ENCODE measurements at regions not wholly inside any gene's neighbourhood (a gene's known extent, or its start where the extent isn't known, plus 50 kb on each side); places are given as distances from the start of the nearest gene placed in this dataset.

GRCh38 chr15:47378527-47378926 lies 338.8 kb upstream of the SEMA6D start:
- peaks cover 0 to 9% (median 2%) of the 10 kb centered on the region in 6 donors for H3K9me3 Mint-ChIP-seq

GRCh38 chr15:47383102-47383501 lies 334.2 kb upstream of the SEMA6D start:
- no peak for DNase-seq
- peaks cover 0 to 8% (median 5%) of the 10 kb centered on the region in 6 donors for H3K9me3 Mint-ChIP-seq
- H3K36me3 Mint-ChIP-seq, result no peaks in the 10 kb centered on the region
- H3K4me3 Mint-ChIP-seq, result no peak overlapping the region
- no peak overlapping the region for H3K27ac Mint-ChIP-seq
- H3K4me1 Mint-ChIP-seq, result no peaks in the 10 kb centered on the region
- H3K27me3 Mint-ChIP-seq (ENCODE audit: low read depth in 3 of 3), result peaks cover 0 to 5% (median 0%) of the 10 kb centered on the region in 3 donors

More at GRCh38 chr15:47378527-47378926, 338.8 kb upstream of the SEMA6D start:
- no peaks in the 10 kb centered on the region for H3K4me1 Mint-ChIP-seq
- no peak overlapping the region for H3K4me3 Mint-ChIP-seq
- H3K27ac Mint-ChIP-seq, result no peak overlapping the region
- H3K36me3 Mint-ChIP-seq, result no peaks in the 10 kb centered on the region
- DNase-seq, result no peak
- no peaks in the 10 kb centered on the region for H3K27me3 Mint-ChIP-seq (ENCODE audit: low read depth in 3 of 3)

GRCh38 chr15:47383801-47384200 lies 333.5 kb upstream of the SEMA6D start:
- H3K9me3 Mint-ChIP-seq, result peaks cover 0 to 8% (median 5%) of the 10 kb centered on the region in 6 donors
- no peak overlapping the region for H3K4me3 Mint-ChIP-seq
- H3K4me1 Mint-ChIP-seq, result no peaks in the 10 kb centered on the region
- no peaks in the 10 kb centered on the region for H3K36me3 Mint-ChIP-seq
- no peak for DNase-seq
- no peak overlapping the region for H3K27ac Mint-ChIP-seq
- peaks cover 0 to 5% (median 0%) of the 10 kb centered on the region in 3 donors for H3K27me3 Mint-ChIP-seq (ENCODE audit: low read depth in 3 of 3)

GRCh38 chr15:47384341-47384740 lies 333.0 kb upstream of the SEMA6D start:
- H3K27me3 Mint-ChIP-seq (ENCODE audit: low read depth in 3 of 3), result peaks cover 0 to 5% (median 0%) of the 10 kb centered on the region in 3 donors
- peaks cover 0 to 8% (median 1%) of the 10 kb centered on the region in 6 donors for H3K9me3 Mint-ChIP-seq
- no peaks in the 10 kb centered on the region for H3K36me3 Mint-ChIP-seq
- no peak overlapping the region for H3K4me3 Mint-ChIP-seq
- no peak for DNase-seq
- no peaks in the 10 kb centered on the region for H3K4me1 Mint-ChIP-seq
- H3K27ac Mint-ChIP-seq, result no peak overlapping the region

GRCh38 chr15:47384776-47385175 lies 332.5 kb upstream of the SEMA6D start:
- peaks cover 0 to 8% (median 0%) of the 10 kb centered on the region in 6 donors for H3K9me3 Mint-ChIP-seq

GRCh38 chr15:47386459-47386858 lies 330.8 kb upstream of the SEMA6D start:
- no peaks in the 10 kb centered on the region for H3K4me1 Mint-ChIP-seq
- peaks cover 0 to 14% (median 0%) of the 10 kb centered on the region in 6 donors for H3K9me3 Mint-ChIP-seq
- no peaks in the 10 kb centered on the region for H3K36me3 Mint-ChIP-seq
- H3K4me3 Mint-ChIP-seq, result no peak overlapping the region
- peaks cover 0 to 5% (median 0%) of the 10 kb centered on the region in 3 donors for H3K27me3 Mint-ChIP-seq (ENCODE audit: low read depth in 3 of 3)
- DNase-seq, result no peak
- no peak overlapping the region for H3K27ac Mint-ChIP-seq

More at GRCh38 chr15:47384776-47385175, 332.5 kb upstream of the SEMA6D start:
- H3K4me3 Mint-ChIP-seq, result no peak overlapping the region
- H3K36me3 Mint-ChIP-seq, result no peaks in the 10 kb centered on the region
- no peak for DNase-seq
- no peaks in the 10 kb centered on the region for H3K4me1 Mint-ChIP-seq
- no peak overlapping the region for H3K27ac Mint-ChIP-seq
- H3K27me3 Mint-ChIP-seq (ENCODE audit: low read depth in 3 of 3), result peaks cover 0 to 5% (median 0%) of the 10 kb centered on the region in 3 donors

GRCh38 chr15:47388299-47388698 lies 329.0 kb upstream of the SEMA6D start:
- DNase-seq, result no peak
- H3K36me3 Mint-ChIP-seq, result no peaks in the 10 kb centered on the region
- H3K27ac Mint-ChIP-seq, result no peak overlapping the region
- H3K4me3 Mint-ChIP-seq, result no peak overlapping the region
- peaks cover 0 to 6% (median 2%) of the 10 kb centered on the region in 3 donors for H3K27me3 Mint-ChIP-seq (ENCODE audit: low read depth in 3 of 3)
- no peaks in the 10 kb centered on the region for H3K4me1 Mint-ChIP-seq
- H3K9me3 Mint-ChIP-seq, result peaks cover 0 to 14% (median 0%) of the 10 kb centered on the region in 6 donors

GRCh38 chr15:47390208-47390765 lies 327.0 kb upstream of the SEMA6D start:
- peaks cover 0 to 2% (median 1%) of the 10 kb centered on the region in 3 donors for H3K27me3 Mint-ChIP-seq (ENCODE audit: low read depth in 3 of 3)
- no peaks in the 10 kb centered on the region for H3K4me1 Mint-ChIP-seq
- no peak overlapping the region for H3K4me3 Mint-ChIP-seq
- DNase-seq, result no peak
- H3K36me3 Mint-ChIP-seq, result no peaks in the 10 kb centered on the region
- peaks cover 0 to 6% (median 0%) of the 10 kb centered on the region in 6 donors for H3K9me3 Mint-ChIP-seq
- no peak overlapping the region for H3K27ac Mint-ChIP-seq

GRCh38 chr15:47394286-47394809 lies 323.0 kb upstream of the SEMA6D start:
- Mint-ChIP-seq H3K36me3 (no peaks in the 10 kb centered on the region), H3K9me3 (peaks cover 0 to 8% (median under 1%) of the 10 kb centered on the region in 6 donors), H3K27ac (no peak overlapping the region), H3K27me3 (ENCODE audit: low read depth in 3 of 3) (peaks cover 1 to 2% (median 2%) of the 10 kb centered on the region in 3 donors), H3K4me1 (no peaks in the 10 kb centered on the region), H3K4me3 (no peak overlapping the region)
- no peak for DNase-seq

GRCh38 chr15:47395076-47395475 lies 322.2 kb upstream of the SEMA6D start:
- no peaks in the 10 kb centered on the region for H3K36me3 Mint-ChIP-seq
- H3K4me3 Mint-ChIP-seq, result no peak overlapping the region
- peaks cover 1 to 2% (median 2%) of the 10 kb centered on the region in 3 donors for H3K27me3 Mint-ChIP-seq (ENCODE audit: low read depth in 3 of 3)
- no peak overlapping the region for H3K27ac Mint-ChIP-seq
- peaks cover 0 to 8% (median 2%) of the 10 kb centered on the region in 6 donors for H3K9me3 Mint-ChIP-seq
- no peak for DNase-seq
- H3K4me1 Mint-ChIP-seq, result no peaks in the 10 kb centered on the region

- no peaks in the 10 kb centered on the region for H3K36me3 Mint-ChIP-seq
These were observed 319.6 kb upstream of the SEMA6D start for GRCh38 chr15:47397655-47398054.

GRCh38 chr15:47398132-47398531 lies 319.2 kb upstream of the SEMA6D start:
- peaks cover 0 to 5% (median 0%) of the 10 kb centered on the region in 3 donors for H3K27me3 Mint-ChIP-seq (ENCODE audit: low read depth in 3 of 3)
- no peak overlapping the region for H3K4me3 Mint-ChIP-seq
- H3K9me3 Mint-ChIP-seq, result peaks cover 0 to 5% (median 2%) of the 10 kb centered on the region in 6 donors
- no peak for DNase-seq
- no peak overlapping the region for H3K27ac Mint-ChIP-seq
- H3K4me1 Mint-ChIP-seq, result no peaks in the 10 kb centered on the region
- H3K36me3 Mint-ChIP-seq, result no peaks in the 10 kb centered on the region

More at GRCh38 chr15:47397655-47398054, 319.6 kb upstream of the SEMA6D start:
- no peak for DNase-seq
- Mint-ChIP-seq H3K4me1 (no peaks in the 10 kb centered on the region), H3K4me3 (no peak overlapping the region), H3K27ac (no peak overlapping the region), H3K27me3 (ENCODE audit: low read depth in 3 of 3) (peaks cover 0 to 5% (median 0%) of the 10 kb centered on the region in 3 donors), H3K9me3 (peaks cover 0 to 4% (median 2%) of the 10 kb centered on the region in 6 donors)

GRCh38 chr15:47398594-47398993 lies 318.7 kb upstream of the SEMA6D start:
- Mint-ChIP-seq H3K27me3 (ENCODE audit: low read depth in 3 of 3) (peaks cover 0 to 5% (median 0%) of the 10 kb centered on the region in 3 donors), H3K36me3 (no peaks in the 10 kb centered on the region), H3K4me3 (no peak overlapping the region), H3K9me3 (peaks cover 0 to 5% (median 2%) of the 10 kb centered on the region in 6 donors), H3K4me1 (no peaks in the 10 kb centered on the region), H3K27ac (no peak overlapping the region)
- DNase-seq, result no peak

GRCh38 chr15:47399100-47399499 lies 318.2 kb upstream of the SEMA6D start:
- Mint-ChIP-seq H3K4me3 (no peak overlapping the region), H3K4me1 (no peaks in the 10 kb centered on the region), H3K27ac (no peak overlapping the region), H3K27me3 (ENCODE audit: low read depth in 3 of 3) (peaks cover 0 to 5% (median 2%) of the 10 kb centered on the region in 3 donors), H3K9me3 (peaks cover 0 to 6% (median 3%) of the 10 kb centered on the region in 6 donors), H3K36me3 (no peaks in the 10 kb centered on the region)
- no peak for DNase-seq
